ENCODE measurements at regions not wholly inside any gene's neighbourhood (a gene's known extent, or its start where the extent isn't known, plus 50 kb on each side); places are given as distances from the start of the nearest gene placed in this dataset.

GRCh38 chr7:108789451-108789850 is 219.8 kb downstream of the DNAJB9 start:
- H3K9ac ChIP-seq (ENCODE audit: low read length), result no peak overlapping the region
- no peak for TF ChIP-seq CTCF (IDR thresholded peaks at IDR 0.05; ENCODE audit: low read length)
- TF ChIP-seq EZH2 (IDR thresholded peaks at IDR 0.05; ENCODE audit: borderline replicate concordance, low read length), result no peak
- no peaks in the 10 kb centered on the region for H3K27me3 ChIP-seq (ENCODE audit: insufficient read depth, low read length)

GRCh38 chr7:108794466-108794865 is 224.8 kb downstream of the DNAJB9 start:
- no peaks in the 10 kb centered on the region for H3K79me2 ChIP-seq (ENCODE audit: insufficient read depth, low read length)
- no peaks in the 10 kb centered on the region for H3K9me2 ChIP-seq (ENCODE audit: low read depth, low read length)
- no peak overlapping the region for H3K4me2 ChIP-seq (ENCODE audit: low read length)
- H2AFZ ChIP-seq (ENCODE audit: low read length), result no peak overlapping the region
- TF ChIP-seq EZH2 (IDR thresholded peaks at IDR 0.05; ENCODE audit: borderline replicate concordance, low read length) (no peak), CTCF (IDR thresholded peaks at IDR 0.05; ENCODE audit: low read length) (no peak)
- H3K4me1 ChIP-seq (ENCODE audit: insufficient read depth, low read length, severe bottlenecking), result no peaks in the 10 kb centered on the region
- H3F3A ChIP-seq (ENCODE audit: insufficient read depth, low read length), result no peaks in the 10 kb centered on the region
- H4K20me1 ChIP-seq (ENCODE audit: insufficient read depth, low read length), result no peaks in the 10 kb centered on the region
- H3K9me3 ChIP-seq (ENCODE audit: low read length), result no peaks in the 10 kb centered on the region
- no peak overlapping the region for H3K27ac ChIP-seq (ENCODE audit: low read depth, low read length, poor library complexity, severe bottlenecking)
- no peak overlapping the region for H3K9ac ChIP-seq (ENCODE audit: low read length)
- H3K27me3 ChIP-seq (ENCODE audit: insufficient read depth, low read length), result no peaks in the 10 kb centered on the region; the same call in 1 of the 2 replicates
- H3K36me3 ChIP-seq (ENCODE audit: insufficient read depth, low read length), result no peaks in the 10 kb centered on the region
- no peak overlapping the region for H3K4me3 ChIP-seq (ENCODE audit: low read depth, low read length, poor library complexity, severe bottlenecking)

More at GRCh38 chr7:108789451-108789850, 219.8 kb downstream of the DNAJB9 start:
- no peaks in the 10 kb centered on the region for H3F3A ChIP-seq (ENCODE audit: insufficient read depth, low read length)
- H3K4me1 ChIP-seq (ENCODE audit: insufficient read depth, low read length, severe bottlenecking), result no peaks in the 10 kb centered on the region
- H3K9me2 ChIP-seq (ENCODE audit: low read depth, low read length), result no peaks in the 10 kb centered on the region
- H3K36me3 ChIP-seq (ENCODE audit: insufficient read depth, low read length), result no peaks in the 10 kb centered on the region
- H3K4me3 ChIP-seq (ENCODE audit: low read depth, low read length, poor library complexity, severe bottlenecking), result no peak overlapping the region
- no peaks in the 10 kb centered on the region for H3K79me2 ChIP-seq (ENCODE audit: insufficient read depth, low read length)
- no peak overlapping the region for H3K27ac ChIP-seq (ENCODE audit: low read depth, low read length, poor library complexity, severe bottlenecking)
- no peaks in the 10 kb centered on the region for H3K9me3 ChIP-seq (ENCODE audit: low read length)
- no peaks in the 10 kb centered on the region for H4K20me1 ChIP-seq (ENCODE audit: insufficient read depth, low read length)
- no peak overlapping the region for H2AFZ ChIP-seq (ENCODE audit: low read length)
- no peak overlapping the region for H3K4me2 ChIP-seq (ENCODE audit: low read length)

- Histone ChIP-seq H3K9me3 (ENCODE audit: low read length) (no peaks in the 10 kb centered on the region), H3F3A (ENCODE audit: insufficient read depth, low read length) (no peaks in the 10 kb centered on the region), H4K20me1 (ENCODE audit: insufficient read depth, low read length) (no peaks in the 10 kb centered on the region), H3K4me2 (ENCODE audit: low read length) (no peak overlapping the region), H3K27ac (ENCODE audit: low read depth, low read length, poor library complexity, severe bottlenecking) (no peak overlapping the region), H3K4me3 (ENCODE audit: low read depth, low read length, poor library complexity, severe bottlenecking) (no peak overlapping the region), H2AFZ (ENCODE audit: low read length) (no peak overlapping the region), H3K36me3 (ENCODE audit: insufficient read depth, low read length) (no peaks in the 10 kb centered on the region), H3K79me2 (ENCODE audit: insufficient read depth, low read length) (no peaks in the 10 kb centered on the region), H3K9me2 (ENCODE audit: low read depth, low read length) (no peaks in the 10 kb centered on the region), H3K4me1 (ENCODE audit: insufficient read depth, low read length, severe bottlenecking) (no peaks in the 10 kb centered on the region), H3K27me3 (ENCODE audit: insufficient read depth, low read length) (0 out of 2 replicates have a peak, but pooled peaks cover 6% of the 10 kb centered on the region), H3K9ac (ENCODE audit: low read length) (no peak overlapping the region)
- TF ChIP-seq EZH2 (IDR thresholded peaks at IDR 0.05; ENCODE audit: borderline replicate concordance, low read length) (no peak), CTCF (IDR thresholded peaks at IDR 0.05; ENCODE audit: low read length) (no peak)
Measured at GRCh38 chr7:108802650-108803049, 233.0 kb downstream of the DNAJB9 start.
